Activated gamma-delta T cell treated with Interleukin-2 at 50 U/mL for 16 hours (primary cell): ENCODE measurements at regions not wholly inside any gene's neighbourhood (a gene's known extent, or its start where the extent isn't known, plus 50 kb on each side); places are given as distances from the start of the nearest gene placed in this dataset.
"Not testable (repeated sequence)": the region's sequence is repeated elsewhere in the genome, so short reads cannot be mapped to it uniquely, and the experiment has no call there.

ENCODE experiments used
- DNase-seq: peaks from one replicate; pipeline ENCODE4 v3.0.0-alpha.2; 2020

DNA sequence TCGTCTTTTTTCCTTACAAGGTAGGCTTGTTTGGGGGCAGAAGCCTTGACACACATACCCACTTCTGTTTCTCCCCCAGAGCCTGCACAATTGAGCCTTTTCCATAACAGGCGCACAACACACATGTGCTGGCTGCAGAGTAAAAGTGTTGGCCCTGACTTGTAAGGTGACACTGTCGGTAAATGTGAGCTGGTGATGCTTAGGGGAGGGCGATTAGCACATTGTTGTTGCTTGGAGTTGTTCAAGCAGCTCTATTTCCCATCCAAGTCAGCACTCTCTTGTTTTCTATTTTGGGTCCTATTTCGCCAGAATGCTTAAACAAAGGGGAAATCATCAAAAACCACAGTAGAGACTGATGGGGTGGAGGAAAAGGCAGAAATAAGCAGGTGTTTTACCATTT, 51.9 kb upstream of the PTPRJ start:
- no peak for DNase-seq

DNA sequence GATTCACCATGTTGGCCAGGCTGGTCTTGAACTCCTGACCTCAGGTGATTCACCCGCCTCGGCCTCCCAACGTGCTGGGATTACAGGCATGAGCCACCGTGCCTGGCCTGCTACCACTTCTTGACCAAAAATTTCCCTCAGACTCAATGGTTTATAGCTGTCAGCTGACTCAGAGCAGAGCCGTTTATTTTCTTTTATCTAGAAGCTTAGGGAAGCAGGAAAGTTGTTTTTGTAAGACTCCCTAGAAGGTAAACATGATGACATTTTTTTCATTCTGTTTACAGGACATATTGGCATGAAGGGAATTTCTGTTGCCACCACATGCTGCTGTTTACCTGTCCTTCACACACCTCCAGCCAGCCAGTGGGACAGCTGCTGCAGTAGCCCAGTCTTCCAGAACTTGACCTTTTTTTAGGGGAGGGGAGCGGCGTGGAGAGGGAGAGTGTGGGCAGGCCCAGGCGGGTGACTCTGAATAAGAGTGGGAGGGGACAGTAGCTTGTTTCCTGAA, 56.1 kb upstream of the PTPRJ start:
- no peak for DNase-seq

- no peak for DNase-seq
Observed at GRCh38 chr11:47923667-47924066, 56.7 kb upstream of the PTPRJ start.

- DNase-seq, result not testable (repeated sequence)
Observed at GRCh38 chr11:47921080-47921555, 59.2 kb upstream of the PTPRJ start.

GRCh38 chr11:47918882-47919495, 61.4 kb upstream of the PTPRJ start:
- DNase-seq, result no peak

GRCh38 chr11:47918370-47918690, 62.0 kb upstream of the PTPRJ start:
- DNase-seq, result no peak

DNA sequence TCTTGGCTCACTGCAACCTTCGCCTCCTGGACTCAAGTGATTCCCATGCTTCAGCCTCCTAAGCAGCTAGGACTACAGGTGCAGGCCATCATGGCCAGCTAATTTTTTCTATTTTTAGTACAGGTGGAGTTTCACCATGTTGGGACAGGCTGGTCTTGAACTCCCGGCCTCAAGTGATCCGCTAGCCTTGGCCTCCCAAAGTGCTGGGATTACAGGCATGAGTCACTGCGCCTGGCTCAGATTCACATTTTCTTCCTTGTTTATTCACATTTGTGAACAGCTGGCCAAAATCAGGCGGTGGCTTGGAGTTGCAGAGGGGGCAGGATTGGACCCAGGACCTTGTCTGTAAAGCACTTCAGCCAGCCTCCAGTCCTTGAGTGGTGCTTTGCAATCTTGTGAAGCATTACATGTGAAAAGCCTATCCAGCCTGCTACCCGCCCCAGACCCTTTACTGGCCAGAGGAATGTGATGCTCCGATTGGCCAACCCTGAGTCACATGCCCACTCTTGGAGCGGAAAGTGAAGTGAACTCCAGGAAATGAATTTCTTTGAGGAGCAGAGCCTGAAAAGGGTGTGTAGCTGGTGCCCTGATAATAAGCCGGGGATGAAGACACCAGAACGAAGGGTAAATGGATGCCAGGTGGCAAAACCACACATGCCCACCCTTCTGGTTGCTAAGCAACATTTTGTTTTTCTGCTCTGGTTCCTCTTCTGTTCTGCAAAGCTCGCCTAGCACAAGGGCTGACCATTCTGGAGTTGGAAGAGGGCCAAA, 62.6 kb upstream of the PTPRJ start:
- DNase-seq, result no peak

- DNase-seq, result no peak
Observed at GRCh38 chr11:47916361-47916841, 64.0 kb upstream of the PTPRJ start.

DNA sequence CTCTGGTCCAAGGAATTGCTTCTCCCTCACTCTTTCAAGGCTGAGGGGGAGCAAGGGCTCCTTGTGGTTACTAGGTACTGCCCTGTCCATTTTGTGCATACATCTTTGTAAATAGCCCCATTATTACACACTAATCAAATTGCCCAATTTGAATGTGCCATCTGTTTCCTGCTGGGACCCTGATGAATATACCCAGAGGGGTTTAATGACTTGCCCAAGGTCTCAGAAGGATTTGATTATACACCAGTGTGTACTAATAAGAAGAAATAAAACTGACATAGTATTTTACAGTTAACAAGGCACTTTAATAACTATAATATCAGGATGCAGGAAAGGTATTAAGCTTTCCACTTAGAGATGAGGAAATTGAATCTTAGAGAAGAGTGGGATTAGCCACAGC, 64.6 kb upstream of the PTPRJ start:
- DNase-seq, result no peak

- DNase-seq, result peak; percentile 8
Observed at GRCh38 chr11:47915374-47915773, 65.0 kb upstream of the PTPRJ start.

GRCh38 chr11:47914743-47915142, 65.6 kb upstream of the PTPRJ start:
- no peak for DNase-seq

DNA sequence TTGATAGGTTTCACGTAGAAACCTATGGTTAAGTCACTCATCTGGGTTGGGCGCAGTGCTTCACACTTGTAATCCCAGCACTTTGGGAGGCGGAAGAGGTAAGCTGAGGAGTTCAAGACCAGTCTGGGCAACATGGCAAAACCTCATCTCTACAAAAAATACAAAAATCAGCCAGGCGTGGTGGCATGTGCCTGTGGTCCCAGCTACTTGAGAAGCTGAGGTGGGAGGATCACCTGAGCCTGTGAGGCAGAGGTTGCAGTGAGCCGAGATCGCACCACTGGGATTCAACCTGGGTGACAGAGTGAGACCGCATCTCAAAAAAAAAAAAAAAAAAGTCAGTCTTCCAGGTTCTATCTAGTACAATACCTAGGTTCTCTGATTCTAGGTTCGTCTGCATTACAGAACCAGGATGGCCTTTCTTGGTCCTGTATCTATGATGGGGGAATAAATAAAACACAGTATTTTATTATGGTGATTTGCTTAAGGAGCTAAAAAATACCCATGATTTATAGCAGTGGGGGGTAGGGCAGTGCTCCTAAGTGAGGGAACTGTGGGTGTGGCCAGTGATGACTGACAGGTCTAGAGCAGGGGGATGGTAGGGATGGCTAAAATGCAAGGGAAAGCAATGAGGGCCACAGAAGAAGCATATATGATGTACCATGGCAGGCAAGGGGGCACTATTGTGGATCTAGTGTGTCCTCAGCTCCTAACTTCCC, 65.5 kb upstream of the NUP160 start:
- no peak for DNase-seq

- DNase-seq, result no peak
Observed at GRCh38 chr11:47912843-47913437, 64.8 kb upstream of the NUP160 start.

DNA sequence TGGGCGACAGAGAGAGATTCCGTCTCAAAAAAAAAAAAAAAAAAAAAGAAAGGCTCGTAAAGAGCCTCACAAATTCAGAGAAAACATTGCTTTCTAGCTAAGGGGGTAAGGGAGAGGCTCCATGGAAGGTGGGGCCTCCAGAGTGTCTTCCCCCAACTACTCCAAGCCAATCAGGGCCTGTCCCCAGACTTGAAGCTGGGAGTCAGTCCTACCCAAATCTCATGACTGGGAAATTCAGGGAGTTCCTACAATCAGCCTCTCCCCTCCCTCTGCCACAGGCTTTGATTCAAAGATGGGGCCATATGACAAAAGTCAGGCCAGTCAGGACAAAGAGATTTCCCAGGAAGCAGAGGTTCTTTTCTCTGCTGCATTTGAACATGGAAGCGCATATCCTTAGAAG, 63.0 kb upstream of the NUP160 start:
- no peak for DNase-seq

GRCh38 chr11:47908198-47908597, 60.0 kb upstream of the NUP160 start:
- no peak for DNase-seq

DNA sequence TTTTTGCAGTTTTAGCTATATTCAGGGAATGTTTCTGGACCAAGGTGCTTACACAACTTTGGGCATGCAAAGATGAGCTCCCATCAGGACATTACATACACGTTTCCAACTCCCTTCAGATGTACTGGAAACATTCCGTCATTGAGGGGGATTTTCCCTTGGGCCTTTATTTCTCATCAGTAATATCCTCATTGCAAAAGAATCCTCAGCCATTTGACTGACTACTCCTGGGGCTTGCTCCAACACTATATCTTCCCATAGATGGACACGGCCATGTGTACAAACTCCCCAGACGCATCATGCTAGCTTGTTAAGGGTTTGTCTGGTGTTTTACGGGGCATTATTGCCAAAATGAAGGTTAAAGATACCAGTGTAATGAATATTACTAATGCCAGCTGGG, 59.3 kb upstream of the NUP160 start:
- no peak for DNase-seq

DNA sequence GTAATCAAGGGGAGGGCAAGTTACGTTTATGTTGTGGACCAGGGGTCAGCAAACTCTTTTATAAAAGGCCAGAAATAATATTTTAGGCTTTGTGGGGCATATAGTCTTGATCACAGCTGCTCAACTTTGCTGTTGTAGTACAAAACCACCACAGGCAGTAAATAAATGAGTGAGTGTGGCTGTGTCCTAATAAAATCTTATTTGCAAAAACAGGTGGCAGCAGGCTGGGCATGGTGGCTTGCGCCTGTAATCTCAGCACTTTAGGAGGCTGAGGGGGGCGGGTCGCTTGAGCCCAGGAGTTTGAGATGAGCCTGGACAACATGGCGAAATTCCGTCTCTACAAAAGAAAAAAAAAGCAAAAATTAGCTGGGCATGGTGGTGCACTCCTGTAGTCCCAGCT, 57.9 kb upstream of the NUP160 start:
- no peak for DNase-seq

- no peak for DNase-seq
Observed at GRCh38 chr11:47905358-47906059, 57.4 kb upstream of the NUP160 start.

- no peak for DNase-seq
Observed at GRCh38 chr11:47904808-47905207, 56.7 kb upstream of the NUP160 start.

GRCh38 chr11:47904048-47904447, 55.9 kb upstream of the NUP160 start:
- DNase-seq, result no peak

GRCh38 chr11:47899801-47900200, 51.7 kb upstream of the NUP160 start:
- DNase-seq, result no peak
